ENCODE measurements at regions not wholly inside any gene's neighbourhood (a gene's known extent, or its start where the extent isn't known, plus 50 kb on each side); places are given as distances from the start of the nearest gene placed in this dataset.
"Not testable (repeated sequence)": the region's sequence is repeated elsewhere in the genome, so short reads cannot be mapped to it uniquely, and the experiment has no call there.

DNA sequence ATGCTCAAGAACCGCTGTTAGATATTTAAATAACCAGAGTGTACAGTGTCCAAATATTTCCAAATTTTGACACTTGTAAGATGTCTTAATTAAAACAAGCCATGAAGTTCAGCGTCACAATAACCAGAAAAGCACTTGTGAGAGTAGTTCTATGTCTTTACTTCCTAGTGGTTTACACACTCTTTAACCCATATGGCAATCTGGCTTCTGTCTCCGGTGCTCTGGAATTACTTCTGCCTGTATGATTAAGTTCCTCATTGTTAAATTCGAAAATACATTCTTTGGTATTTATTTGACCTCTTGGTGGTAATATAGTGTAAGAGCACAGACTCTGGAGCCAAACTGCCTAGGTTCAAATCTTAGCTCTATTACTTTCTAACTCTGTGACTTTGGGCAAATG is 89.9 kb upstream of the NOTCH2NLA start:
- in situ Hi-C loops (cut with HindIII; ENCODE audit: low pct_unique_long_range_greater_than_20kb, low sequenced_read_pairs); DNase-seq (ENCODE audit: low read depth): not testable (repeated sequence)

DNA sequence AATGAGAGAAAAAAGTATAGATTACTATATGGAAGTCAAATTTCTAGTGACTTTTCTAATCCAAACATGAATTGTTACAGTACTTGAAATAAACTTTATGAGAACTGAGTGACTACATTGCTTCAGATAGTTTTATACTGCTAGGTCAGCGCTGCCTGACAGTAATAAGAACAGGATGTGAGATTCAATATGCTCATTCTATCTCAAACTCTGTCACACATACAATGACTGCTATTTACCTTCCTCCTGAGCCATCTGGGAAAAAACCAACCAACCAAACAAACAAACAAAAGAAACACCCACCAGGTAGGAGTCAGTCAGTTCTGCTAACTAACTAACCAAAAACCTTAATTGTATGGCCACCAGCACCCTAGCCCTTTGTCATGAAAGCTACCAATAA is 89.0 kb upstream of the NOTCH2NLA start:
- in situ Hi-C loops (cut with HindIII; ENCODE audit: low pct_unique_long_range_greater_than_20kb, low sequenced_read_pairs); DNase-seq (ENCODE audit: low read depth): not testable (repeated sequence)

GRCh38 chr1:146314449-146315246 is 85.8 kb upstream of the NOTCH2NLA start:
- in situ Hi-C loops (cut with HindIII; ENCODE audit: low pct_unique_long_range_greater_than_20kb, low sequenced_read_pairs); DNase-seq (ENCODE audit: low read depth): not testable (repeated sequence)

- in situ Hi-C loops (cut with HindIII; ENCODE audit: low pct_unique_long_range_greater_than_20kb, low sequenced_read_pairs); DNase-seq (ENCODE audit: low read depth): not testable (repeated sequence)
These were observed 81.8 kb upstream of the NOTCH2NLA start for GRCh38 chr1:146310579-146310978.

GRCh38 chr1:146309427-146309826 is 80.6 kb upstream of the NOTCH2NLA start:
- in situ Hi-C loops (cut with HindIII; ENCODE audit: low pct_unique_long_range_greater_than_20kb, low sequenced_read_pairs); DNase-seq (ENCODE audit: low read depth): not testable (repeated sequence)

GRCh38 chr1:146308892-146309291 is 80.1 kb upstream of the NOTCH2NLA start:
- in situ Hi-C loops (cut with HindIII; ENCODE audit: low pct_unique_long_range_greater_than_20kb, low sequenced_read_pairs); DNase-seq (ENCODE audit: low read depth): not testable (repeated sequence)

GRCh38 chr1:146308152-146308551 is 79.3 kb upstream of the NOTCH2NLA start:
- in situ Hi-C loops (cut with HindIII; ENCODE audit: low pct_unique_long_range_greater_than_20kb, low sequenced_read_pairs); DNase-seq (ENCODE audit: low read depth): not testable (repeated sequence)

DNA sequence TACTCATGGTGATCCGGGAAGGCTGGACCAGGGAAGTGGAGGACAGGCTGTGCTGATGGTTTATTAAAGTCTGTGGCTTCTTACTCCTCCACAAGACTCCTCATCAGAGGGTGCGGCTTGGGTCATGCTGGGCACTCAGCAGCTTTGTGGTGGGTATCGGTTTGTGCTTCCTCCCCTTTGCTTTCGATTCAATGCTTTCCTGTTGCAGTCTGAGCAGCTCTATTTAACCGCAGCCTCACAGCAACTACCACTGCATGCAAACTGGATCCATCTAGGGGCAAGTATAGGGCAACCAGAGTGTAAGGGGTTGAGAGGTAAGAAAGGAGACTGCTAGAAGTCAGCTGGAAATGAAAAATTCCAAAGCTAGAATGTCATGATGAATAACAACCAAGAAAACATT is 78.8 kb upstream of the NOTCH2NLA start:
- in situ Hi-C loops (cut with HindIII; ENCODE audit: low pct_unique_long_range_greater_than_20kb, low sequenced_read_pairs); DNase-seq (ENCODE audit: low read depth): not testable (repeated sequence)

- DNase-seq (ENCODE audit: low read depth); in situ Hi-C loops (cut with HindIII; ENCODE audit: low pct_unique_long_range_greater_than_20kb, low sequenced_read_pairs): not testable (repeated sequence)
These were observed 77.8 kb upstream of the NOTCH2NLA start for GRCh38 chr1:146306651-146307050.

DNA sequence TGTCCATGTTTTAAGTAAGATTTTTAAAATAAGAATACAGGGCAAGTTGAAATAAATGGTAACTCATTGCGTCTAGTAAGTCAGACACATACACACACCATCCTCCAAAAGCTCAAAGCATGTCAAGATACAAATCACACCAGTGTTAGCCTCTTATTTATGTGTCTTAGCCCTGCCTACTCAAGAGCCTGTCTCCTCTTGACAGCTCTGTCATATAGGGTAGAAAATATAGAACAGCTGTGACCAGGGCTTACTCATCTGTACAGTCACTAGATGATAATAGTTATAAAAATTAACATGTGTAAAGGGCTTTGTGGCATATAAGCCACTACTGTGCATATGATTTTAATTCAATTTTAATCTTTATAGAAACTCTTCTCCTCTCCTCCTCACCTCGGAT is 76.6 kb upstream of the NOTCH2NLA start:
- DNase-seq (ENCODE audit: low read depth); in situ Hi-C loops (cut with HindIII; ENCODE audit: low pct_unique_long_range_greater_than_20kb, low sequenced_read_pairs): not testable (repeated sequence)

- DNase-seq (ENCODE audit: low read depth); in situ Hi-C loops (cut with HindIII; ENCODE audit: low pct_unique_long_range_greater_than_20kb, low sequenced_read_pairs): not testable (repeated sequence)
These were observed 69.7 kb upstream of the NOTCH2NLA start for GRCh38 chr1:146298575-146298897.

- DNase-seq (ENCODE audit: low read depth); in situ Hi-C loops (cut with HindIII; ENCODE audit: low pct_unique_long_range_greater_than_20kb, low sequenced_read_pairs): not testable (repeated sequence)
These were observed 69.2 kb upstream of the NOTCH2NLA start for GRCh38 chr1:146297781-146298574.

DNA sequence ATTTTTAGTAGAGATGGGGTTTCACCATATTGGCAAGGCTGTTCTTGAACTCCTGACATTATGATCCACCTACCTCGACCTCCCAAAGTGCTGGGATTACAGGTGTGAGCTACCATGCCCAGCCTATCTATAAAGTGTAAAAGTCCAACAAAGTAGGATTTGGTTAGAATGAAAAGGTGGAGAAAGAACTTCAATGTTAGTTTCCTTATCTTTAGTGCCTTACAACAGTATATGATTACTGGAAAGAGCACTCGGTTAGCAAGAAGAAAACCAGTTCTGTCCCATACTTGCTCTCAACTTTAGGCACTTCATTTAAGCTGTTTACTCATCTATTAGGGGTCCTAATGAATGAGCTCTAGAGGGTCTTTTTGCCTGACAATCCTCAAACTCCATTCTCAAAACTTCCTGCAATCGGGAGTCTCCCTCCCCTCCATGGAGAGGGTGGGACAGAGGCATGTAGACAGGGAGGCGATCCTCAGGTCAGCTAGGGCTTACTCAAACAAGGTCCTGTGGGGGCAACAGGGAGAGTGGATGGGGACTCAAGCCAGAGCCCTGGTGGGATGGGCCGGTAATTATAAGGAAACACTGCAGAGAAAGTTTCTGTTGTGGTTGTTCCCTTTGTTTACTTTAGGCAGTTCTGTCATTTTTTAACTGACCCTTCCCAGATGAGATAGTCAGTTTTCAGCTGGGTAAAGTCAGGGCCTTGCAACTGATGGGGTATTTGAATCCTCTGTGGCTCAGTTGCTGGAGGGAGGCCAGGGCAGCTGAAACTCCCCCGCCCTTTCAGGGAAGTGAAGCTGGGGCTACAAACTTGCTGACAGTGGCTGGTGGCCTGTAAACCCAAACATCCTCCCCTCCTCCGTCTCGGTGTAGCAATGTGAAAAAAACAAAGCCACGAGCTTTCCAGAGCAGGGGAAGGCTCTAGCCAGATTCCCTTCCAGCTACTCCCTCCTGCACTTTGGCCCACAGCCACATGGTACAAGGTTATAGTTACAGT is 64.4 kb upstream of the NOTCH2NLA start:
- in situ Hi-C loops (cut with HindIII; ENCODE audit: low pct_unique_long_range_greater_than_20kb, low sequenced_read_pairs); DNase-seq (ENCODE audit: low read depth): not testable (repeated sequence)

DNA sequence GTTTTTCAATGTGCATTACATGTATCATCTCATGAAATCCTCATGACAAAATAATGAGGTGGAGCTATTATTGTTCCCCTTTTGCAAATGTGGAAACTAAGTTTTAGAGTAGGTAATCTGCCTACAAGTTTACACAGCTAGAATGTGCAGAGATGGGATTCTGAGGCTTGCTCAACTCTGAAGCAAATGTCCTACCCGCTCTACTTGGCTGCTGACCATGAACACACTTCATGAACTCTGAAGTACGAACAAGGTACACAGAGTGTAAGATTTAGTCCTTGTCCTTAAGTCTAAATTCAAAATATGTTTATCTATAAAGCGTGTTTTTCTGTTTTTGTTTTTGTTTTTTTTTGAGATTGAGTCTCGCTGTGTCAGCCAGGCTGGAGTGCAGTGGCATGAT is 63.6 kb upstream of the NOTCH2NLA start:
- DNase-seq (ENCODE audit: low read depth); in situ Hi-C loops (cut with HindIII; ENCODE audit: low pct_unique_long_range_greater_than_20kb, low sequenced_read_pairs): not testable (repeated sequence)

- in situ Hi-C loops (cut with HindIII; ENCODE audit: low pct_unique_long_range_greater_than_20kb, low sequenced_read_pairs), result not testable (repeated sequence)
These were observed 59.1 kb upstream of the NOTCH2NLA start for GRCh38 chr1:146287881-146288280.

DNA sequence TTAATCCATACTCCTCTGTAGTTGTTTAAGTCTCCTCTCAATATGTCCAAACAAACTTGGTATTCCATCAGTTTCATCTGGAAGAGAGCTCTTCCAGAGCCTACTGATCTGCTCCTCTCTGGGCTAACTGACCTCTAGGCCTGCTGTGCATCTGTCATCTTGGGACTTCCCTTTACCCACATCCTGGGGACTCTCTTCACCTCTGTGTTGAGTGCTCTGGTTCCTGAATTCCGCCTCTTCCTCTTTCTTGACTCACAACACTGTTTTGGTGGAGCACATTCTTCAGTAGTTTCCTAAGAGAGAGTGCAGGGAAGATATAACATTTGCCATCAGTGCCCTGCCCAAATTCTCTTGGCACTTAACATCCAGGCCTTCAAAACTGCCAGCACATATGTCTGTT is 55.9 kb upstream of the NOTCH2NLA start:
- DNase-seq (ENCODE audit: low read depth); in situ Hi-C loops (cut with HindIII; ENCODE audit: low pct_unique_long_range_greater_than_20kb, low sequenced_read_pairs): not testable (repeated sequence)

More at GRCh38 chr1:146287881-146288280, 59.1 kb upstream of the NOTCH2NLA start:
- DNase-seq (ENCODE audit: low read depth), result not testable (repeated sequence)

DNA sequence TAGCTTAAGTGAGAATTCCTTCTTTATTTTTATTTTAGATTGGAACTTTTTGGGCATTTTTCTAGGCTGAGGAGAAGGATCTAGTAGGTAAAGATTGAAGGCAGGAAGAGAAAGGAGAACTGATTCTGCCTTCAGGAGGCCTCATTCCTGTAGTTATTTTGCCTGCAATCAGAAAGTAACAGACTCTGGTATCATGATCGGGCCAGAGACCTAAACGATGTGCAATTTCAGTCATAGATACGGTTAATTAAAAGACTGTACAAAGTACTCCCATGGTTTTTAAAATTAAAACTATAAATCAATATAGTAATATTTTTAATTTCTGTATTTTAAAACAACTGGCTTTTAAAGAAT is 54.7 kb upstream of the NOTCH2NLA start:
- DNase-seq (ENCODE audit: low read depth); in situ Hi-C loops (cut with HindIII; ENCODE audit: low pct_unique_long_range_greater_than_20kb, low sequenced_read_pairs): not testable (repeated sequence)

Measured in Caki2 (cell line).